ENCODE measurements at regions not wholly inside any gene's neighbourhood (a gene's known extent, or its start where the extent isn't known, plus 50 kb on each side); places are given as distances from the start of the nearest gene placed in this dataset.
"Not testable (repeated sequence)": the region's sequence is repeated elsewhere in the genome, so short reads cannot be mapped to it uniquely, and the experiment has no call there.

DNA sequence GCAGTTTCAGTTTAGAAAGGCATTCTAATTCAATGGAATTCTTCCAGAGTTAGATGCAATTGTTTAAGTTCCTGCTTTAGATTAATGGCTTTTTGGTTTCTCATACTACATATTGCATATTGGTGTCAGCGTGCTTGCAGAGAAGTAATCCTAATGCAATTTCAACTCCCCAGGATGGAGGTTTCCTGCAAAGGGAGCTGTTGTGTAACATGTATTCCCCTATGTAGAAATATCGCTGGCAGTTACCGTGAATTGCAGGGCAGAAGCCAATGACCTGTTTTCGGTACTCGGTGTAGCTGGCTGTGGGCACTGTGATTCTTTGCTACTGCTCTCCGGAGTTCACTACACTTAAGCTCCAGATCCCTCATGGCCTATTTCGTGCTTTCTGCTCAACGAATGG is 256.1 kb upstream of the PTBP2 start:
- H3K9me3 ChIP-seq (ENCODE audit: control insufficient read depth, low read depth, low read length): no peaks in the 10 kb centered on the region
- FAIRE-seq: no peak
- no peaks in the 10 kb centered on the region for H3K4me1 ChIP-seq (ENCODE audit: control insufficient read depth, extremely low read depth, insufficient read depth, low read length)
- no peaks in the 10 kb centered on the region for H3K79me2 ChIP-seq (ENCODE audit: control insufficient read depth, insufficient read depth, low read length)
- DNase-seq (ENCODE audit: low read depth, low spot score): no peak
- H2AFZ ChIP-seq (ENCODE audit: control insufficient read depth, low read length): no peak overlapping the region
- no peaks in the 10 kb centered on the region for H3K27me3 ChIP-seq (ENCODE audit: control insufficient read depth, extremely low read depth, insufficient read depth, low read length)
- no peaks in the 10 kb centered on the region for H3K36me3 ChIP-seq (ENCODE audit: control insufficient read depth in 2 of 2, extremely low read depth in 1 of 2, insufficient read depth in 2 of 2, low read length in 2 of 2)
- H4K20me1 ChIP-seq (ENCODE audit: control insufficient read depth, extremely low read depth, insufficient read depth, low read length): no peaks in the 10 kb centered on the region
- dilution Hi-C loops (cut with MboI; ENCODE audit: extremely low pct_ligation_motif_present, low sequenced_read_pairs): no loop called here
- no peaks in the 10 kb centered on the region for H3K9me1 ChIP-seq (ENCODE audit: control insufficient read depth, extremely low read depth, insufficient read depth, low read length)
- no peak for TF ChIP-seq EZH2 (IDR thresholded peaks at IDR 0.05; ENCODE audit: low read length)
- TF ChIP-seq, protein P1, sequence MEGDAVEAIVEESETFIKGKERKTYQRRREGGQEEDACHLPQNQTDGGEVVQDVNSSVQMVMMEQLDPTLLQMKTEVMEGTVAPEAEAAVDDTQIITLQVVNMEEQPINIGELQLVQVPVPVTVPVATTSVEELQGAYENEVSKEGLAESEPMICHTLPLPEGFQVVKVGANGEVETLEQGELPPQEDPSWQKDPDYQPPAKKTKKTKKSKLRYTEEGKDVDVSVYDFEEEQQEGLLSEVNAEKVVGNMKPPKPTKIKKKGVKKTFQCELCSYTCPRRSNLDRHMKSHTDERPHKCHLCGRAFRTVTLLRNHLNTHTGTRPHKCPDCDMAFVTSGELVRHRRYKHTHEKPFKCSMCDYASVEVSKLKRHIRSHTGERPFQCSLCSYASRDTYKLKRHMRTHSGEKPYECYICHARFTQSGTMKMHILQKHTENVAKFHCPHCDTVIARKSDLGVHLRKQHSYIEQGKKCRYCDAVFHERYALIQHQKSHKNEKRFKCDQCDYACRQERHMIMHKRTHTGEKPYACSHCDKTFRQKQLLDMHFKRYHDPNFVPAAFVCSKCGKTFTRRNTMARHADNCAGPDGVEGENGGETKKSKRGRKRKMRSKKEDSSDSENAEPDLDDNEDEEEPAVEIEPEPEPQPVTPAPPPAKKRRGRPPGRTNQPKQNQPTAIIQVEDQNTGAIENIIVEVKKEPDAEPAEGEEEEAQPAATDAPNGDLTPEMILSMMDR (optimal IDR thresholded peaks at IDR 0.05 in 1 of 3, IDR thresholded peaks at IDR 0.05 in 1 of 3, conservative IDR thresholded peaks at IDR 0.05 in 1 of 3; ENCODE audit: extremely low read depth in 1 of 3, insufficient read depth in 2 of 3, low read length in 3 of 3): no peak
- H3K4me3 ChIP-seq (ENCODE audit: control insufficient read depth in 2 of 3, extremely low read depth in 1 of 3, insufficient read depth in 2 of 3, low read depth in 1 of 3, low read length in 3 of 3): no peak overlapping the region
- H3K4me2 ChIP-seq (ENCODE audit: control insufficient read depth, extremely low read depth, insufficient read depth, low read depth, low read length): no peak overlapping the region
- no peak overlapping the region for H3K9ac ChIP-seq (ENCODE audit: control insufficient read depth, extremely low read depth, insufficient read depth, low read length)
- H3K27ac ChIP-seq (ENCODE audit: control insufficient read depth, insufficient read depth, low read length): no peak overlapping the region

DNA sequence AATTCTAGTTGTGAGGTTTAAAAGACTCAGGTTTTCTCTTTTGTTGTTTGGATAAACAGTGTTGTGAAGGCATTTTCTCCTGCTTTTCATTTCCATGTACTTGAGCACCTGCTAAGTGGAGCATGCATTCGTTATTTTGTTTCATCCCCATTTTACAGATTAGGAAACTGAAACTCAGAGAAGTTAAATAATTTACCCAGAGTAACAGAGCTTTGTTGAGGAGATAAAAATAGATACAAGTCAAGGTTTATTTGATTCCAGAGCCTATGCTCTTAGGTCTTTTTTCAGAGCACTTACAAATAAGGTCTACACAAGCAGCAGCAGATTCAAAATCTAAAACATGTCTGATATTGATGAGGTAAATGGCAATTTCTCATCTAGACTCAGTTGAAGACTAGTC is 254.7 kb upstream of the PTBP2 start:
- no peak overlapping the region for H3K9ac ChIP-seq (ENCODE audit: control insufficient read depth, extremely low read depth, insufficient read depth, low read length)
- no peaks in the 10 kb centered on the region for H3K4me1 ChIP-seq (ENCODE audit: control insufficient read depth, extremely low read depth, insufficient read depth, low read length)
- no peak overlapping the region for H2AFZ ChIP-seq (ENCODE audit: control insufficient read depth, low read length)
- no peaks in the 10 kb centered on the region for H4K20me1 ChIP-seq (ENCODE audit: control insufficient read depth, extremely low read depth, insufficient read depth, low read length)
- dilution Hi-C loops (cut with MboI; ENCODE audit: extremely low pct_ligation_motif_present, low sequenced_read_pairs): no loop called here
- H3K9me3 ChIP-seq (ENCODE audit: control insufficient read depth, low read depth, low read length): no peaks in the 10 kb centered on the region
- no peaks in the 10 kb centered on the region for H3K27me3 ChIP-seq (ENCODE audit: control insufficient read depth, extremely low read depth, insufficient read depth, low read length)
- no peaks in the 10 kb centered on the region for H3K79me2 ChIP-seq (ENCODE audit: control insufficient read depth, insufficient read depth, low read length)
- no peak overlapping the region for H3K4me2 ChIP-seq (ENCODE audit: control insufficient read depth, extremely low read depth, insufficient read depth, low read depth, low read length)
- TF ChIP-seq, protein P1 (optimal IDR thresholded peaks at IDR 0.05 in 1 of 3, IDR thresholded peaks at IDR 0.05 in 1 of 3, conservative IDR thresholded peaks at IDR 0.05 in 1 of 3; ENCODE audit: extremely low read depth in 1 of 3, insufficient read depth in 2 of 3, low read length in 3 of 3): no peak
- TF ChIP-seq EZH2 (IDR thresholded peaks at IDR 0.05; ENCODE audit: low read length): no peak
- FAIRE-seq (no peak), DNase-seq (ENCODE audit: low read depth, low spot score) (no peak)
- no peaks in the 10 kb centered on the region for H3K9me1 ChIP-seq (ENCODE audit: control insufficient read depth, extremely low read depth, insufficient read depth, low read length)
- no peak overlapping the region for H3K4me3 ChIP-seq (ENCODE audit: control insufficient read depth in 2 of 3, extremely low read depth in 1 of 3, insufficient read depth in 2 of 3, low read depth in 1 of 3, low read length in 3 of 3)
- no peak overlapping the region for H3K27ac ChIP-seq (ENCODE audit: control insufficient read depth, insufficient read depth, low read length)
- no peaks in the 10 kb centered on the region for H3K36me3 ChIP-seq (ENCODE audit: control insufficient read depth in 2 of 2, extremely low read depth in 1 of 2, insufficient read depth in 2 of 2, low read length in 2 of 2)

DNA sequence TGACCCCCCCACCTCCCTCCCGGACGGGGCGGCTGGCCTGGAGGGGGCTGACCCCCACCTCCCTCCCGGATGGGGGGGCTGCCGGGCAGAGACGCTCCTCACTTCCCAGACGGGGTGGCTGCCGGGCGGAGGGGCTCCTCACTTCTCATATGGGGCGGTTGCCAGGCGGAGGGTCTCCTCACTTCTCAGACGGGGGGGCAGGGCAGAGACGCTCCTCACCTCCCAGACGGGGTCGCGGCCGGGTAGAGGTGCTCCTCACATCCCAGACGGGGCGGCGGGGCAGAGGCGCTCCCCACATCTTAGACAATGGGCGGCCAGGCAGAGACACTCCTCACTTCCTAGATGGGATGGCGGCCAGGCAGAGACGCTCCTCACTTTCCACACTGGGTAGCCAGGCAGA is 251.9 kb upstream of the PTBP2 start:
- not testable (repeated sequence) for FAIRE-seq; H3K9ac ChIP-seq (ENCODE audit: control insufficient read depth, extremely low read depth, insufficient read depth, low read length)
- peaks cover 26% of the 10 kb centered on the region for H3K4me1 ChIP-seq (ENCODE audit: control insufficient read depth, extremely low read depth, insufficient read depth, low read length)

More for the DNA sequence above, 251.9 kb upstream of the PTBP2 start:
- H3K27ac ChIP-seq (ENCODE audit: control insufficient read depth, insufficient read depth, low read length); H3K36me3 ChIP-seq (ENCODE audit: control insufficient read depth in 2 of 2, extremely low read depth in 1 of 2, insufficient read depth in 2 of 2, low read length in 2 of 2); H3K4me3 ChIP-seq (ENCODE audit: control insufficient read depth in 2 of 3, extremely low read depth in 1 of 3, insufficient read depth in 2 of 3, low read depth in 1 of 3, low read length in 3 of 3); dilution Hi-C loops (cut with MboI; ENCODE audit: extremely low pct_ligation_motif_present, low sequenced_read_pairs); H3K27me3 ChIP-seq (ENCODE audit: control insufficient read depth, extremely low read depth, insufficient read depth, low read length); H3K9me1 ChIP-seq (ENCODE audit: control insufficient read depth, extremely low read depth, insufficient read depth, low read length); H4K20me1 ChIP-seq (ENCODE audit: control insufficient read depth, extremely low read depth, insufficient read depth, low read length); H2AFZ ChIP-seq (ENCODE audit: control insufficient read depth, low read length); DNase-seq (ENCODE audit: low read depth, low spot score); H3K9me3 ChIP-seq (ENCODE audit: control insufficient read depth, low read depth, low read length); H3K4me2 ChIP-seq (ENCODE audit: control insufficient read depth, extremely low read depth, insufficient read depth, low read depth, low read length); H3K79me2 ChIP-seq (ENCODE audit: control insufficient read depth, insufficient read depth, low read length): not testable (repeated sequence)

All from keratinocyte (primary cell).